ENCODE measurements at regions not wholly inside any gene's neighbourhood (a gene's known extent, or its start where the extent isn't known, plus 50 kb on each side); places are given as distances from the start of the nearest gene placed in this dataset.
"Not testable (repeated sequence)": the region's sequence is repeated elsewhere in the genome, so short reads cannot be mapped to it uniquely, and the experiment has no call there.

- no peak for DNase-seq (ENCODE audit: low read depth in 2 of 3, low spot score in 2 of 3)
Measured at GRCh38 chr10:6986927-6987326, 406.9 kb upstream of the PRKCQ start.

GRCh38 chr10:6985644-6986043 is 405.6 kb upstream of the PRKCQ start:
- no peak for DNase-seq (ENCODE audit: low read depth in 2 of 3, low spot score in 2 of 3)

DNA sequence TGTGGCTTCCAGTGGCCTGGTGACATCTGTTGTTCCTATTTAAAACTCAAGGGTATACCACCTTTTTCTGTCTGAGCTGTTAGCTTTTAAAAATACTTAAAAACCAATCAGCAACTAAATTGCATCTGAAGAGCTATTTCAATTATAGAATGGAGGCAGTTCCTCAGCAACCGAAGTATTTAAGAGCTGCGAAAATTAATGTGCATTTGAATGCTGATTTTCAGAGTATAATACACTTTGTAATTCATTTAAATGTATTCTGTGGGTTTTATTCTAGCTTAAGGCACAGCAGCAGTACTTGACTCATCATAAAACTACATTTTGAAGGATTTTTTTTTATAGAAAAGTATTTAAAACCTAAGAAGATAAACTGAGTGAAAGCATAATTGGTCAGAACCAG is 404.9 kb upstream of the PRKCQ start:
- DNase-seq (ENCODE audit: low read depth in 2 of 3, low spot score in 2 of 3): no peak

DNA sequence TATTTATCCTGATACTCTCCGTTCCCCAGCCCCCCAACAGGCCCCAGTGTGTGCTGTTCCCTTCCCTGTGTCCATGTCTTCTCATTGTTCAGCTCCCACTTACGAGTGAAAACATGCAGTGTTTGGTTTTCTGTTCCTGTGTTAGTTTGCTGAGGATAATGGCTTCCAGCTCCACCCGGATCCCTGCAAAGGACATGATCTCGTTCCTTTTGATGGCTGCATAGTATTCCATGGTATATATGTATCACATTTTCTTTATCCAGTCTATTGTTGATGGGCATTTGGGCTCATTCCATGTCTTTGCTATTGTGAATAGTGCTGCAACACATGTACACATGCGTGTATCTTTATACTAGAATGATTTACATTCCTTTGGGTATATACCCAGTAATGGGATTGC is 403.9 kb upstream of the PRKCQ start:
- DNase-seq (ENCODE audit: low read depth in 2 of 3, low spot score in 2 of 3): not testable (repeated sequence)

DNA sequence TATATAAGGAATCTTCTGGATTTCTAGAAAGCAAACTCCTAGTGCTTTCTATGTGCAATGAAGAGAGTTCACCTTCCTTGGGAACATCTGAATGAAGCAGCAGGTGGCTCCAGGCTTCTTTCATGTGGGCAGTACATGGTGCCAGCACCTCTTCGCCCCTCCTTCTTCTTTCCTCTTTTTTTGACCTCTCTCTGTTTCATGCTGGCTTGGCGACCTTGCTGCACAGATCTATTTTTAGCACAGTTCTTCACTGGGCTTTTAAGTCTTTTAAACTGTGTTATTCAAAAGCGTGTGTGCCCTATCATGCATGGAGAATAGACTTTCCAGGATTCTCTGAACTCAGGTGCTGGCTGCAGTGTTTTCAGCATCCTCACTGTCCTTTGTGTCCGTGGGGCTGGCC is 400.3 kb upstream of the PRKCQ start:
- no peak for DNase-seq (ENCODE audit: low read depth in 2 of 3, low spot score in 2 of 3)

- no peak for DNase-seq (ENCODE audit: low read depth in 2 of 3, low spot score in 2 of 3)
Measured at GRCh38 chr10:6979371-6979770, 399.3 kb upstream of the PRKCQ start.

DNA sequence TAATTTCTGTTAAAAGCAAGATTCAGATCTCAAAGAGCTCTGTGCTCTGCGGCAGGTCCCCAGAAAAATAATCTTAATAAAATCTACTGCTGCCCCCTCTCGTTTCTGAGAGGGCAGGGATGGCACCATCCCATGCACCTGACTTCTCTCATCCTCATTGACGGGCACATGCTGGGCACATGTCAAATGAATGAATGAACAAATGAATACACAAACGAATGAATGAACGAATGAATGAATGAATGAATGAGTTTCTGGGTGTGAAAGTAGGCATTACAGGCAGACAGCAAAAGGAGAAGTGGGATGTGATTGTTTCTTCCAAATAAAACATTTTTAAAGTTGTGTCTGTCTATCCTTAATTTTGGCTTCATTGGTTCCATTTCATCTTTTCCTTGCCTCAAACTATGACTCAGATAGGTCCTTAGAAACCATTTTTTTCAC is 398.1 kb upstream of the PRKCQ start:
- DNase-seq (ENCODE audit: low read depth in 2 of 3, low spot score in 2 of 3): no peak

- DNase-seq (ENCODE audit: low read depth in 2 of 3, low spot score in 2 of 3): no peak
Measured at GRCh38 chr10:6977398-6978186, 397.5 kb upstream of the PRKCQ start.

GRCh38 chr10:6973899-6974298 is 393.8 kb upstream of the PRKCQ start:
- peak in 2 of 3 donors; percentile 7 to 74 for DNase-seq (ENCODE audit: low read depth in 2 of 3, low spot score in 2 of 3)

DNA sequence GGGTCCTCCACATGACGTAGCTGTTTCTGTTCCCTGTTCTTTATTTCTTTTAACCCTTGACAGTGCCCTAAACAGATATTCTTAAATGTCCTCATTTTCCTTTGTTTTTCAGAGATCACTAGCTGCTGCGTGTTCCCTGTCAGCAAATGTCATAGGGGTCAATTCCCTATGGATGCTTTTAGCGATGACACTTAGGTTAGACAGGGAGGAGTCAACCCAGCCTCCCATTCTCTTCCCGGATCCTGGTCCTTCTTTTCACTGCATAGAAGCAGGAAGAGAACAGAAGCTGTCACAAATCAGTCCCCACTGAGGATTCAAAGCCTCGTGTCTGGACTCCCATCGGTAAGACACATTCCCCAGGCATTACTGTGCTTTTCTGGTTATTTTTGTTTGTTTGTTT is 392.1 kb upstream of the PRKCQ start:
- DNase-seq (ENCODE audit: low read depth in 2 of 3, low spot score in 2 of 3): no peak

- DNase-seq (ENCODE audit: low read depth in 2 of 3, low spot score in 2 of 3): no peak
Measured at GRCh38 chr10:6969659-6970058, 389.6 kb upstream of the PRKCQ start.

- no peak for DNase-seq (ENCODE audit: low read depth in 2 of 3, low spot score in 2 of 3)
Measured at GRCh38 chr10:6964543-6964942, 384.5 kb upstream of the PRKCQ start.

- no peak for DNase-seq (ENCODE audit: low read depth in 2 of 3, low spot score in 2 of 3)
Measured at GRCh38 chr10:6962576-6962975, 382.5 kb upstream of the PRKCQ start.

- DNase-seq (ENCODE audit: low read depth in 2 of 3, low spot score in 2 of 3): peak in 1 of 3 donors; percentile 21
Measured at GRCh38 chr10:6958711-6959110, 378.6 kb upstream of the PRKCQ start.

DNA sequence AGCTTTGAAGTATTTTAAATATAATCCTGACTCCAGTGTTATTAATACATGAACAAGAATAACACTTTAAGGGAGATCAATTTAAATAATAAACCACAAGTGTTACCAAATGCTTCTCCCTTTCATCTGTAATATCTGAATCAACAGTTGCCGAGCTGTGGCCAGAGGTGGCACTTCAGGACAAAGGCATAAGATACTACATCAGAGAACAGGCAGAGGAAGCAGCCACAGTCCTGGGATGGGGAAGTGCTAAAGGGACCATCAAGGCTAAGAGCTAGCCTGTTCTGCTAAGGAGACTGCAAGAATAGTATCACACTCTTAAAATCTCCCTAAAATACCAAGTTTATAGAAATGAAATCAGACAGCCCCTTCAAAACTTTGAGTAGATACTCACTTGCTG is 378.2 kb upstream of the PRKCQ start:
- peak in 2 of 3 donors; percentile 27 to 66 for DNase-seq (ENCODE audit: low read depth in 2 of 3, low spot score in 2 of 3)

GRCh38 chr10:6957851-6958250 is 377.8 kb upstream of the PRKCQ start:
- no peak for DNase-seq (ENCODE audit: low read depth in 2 of 3, low spot score in 2 of 3)

DNA sequence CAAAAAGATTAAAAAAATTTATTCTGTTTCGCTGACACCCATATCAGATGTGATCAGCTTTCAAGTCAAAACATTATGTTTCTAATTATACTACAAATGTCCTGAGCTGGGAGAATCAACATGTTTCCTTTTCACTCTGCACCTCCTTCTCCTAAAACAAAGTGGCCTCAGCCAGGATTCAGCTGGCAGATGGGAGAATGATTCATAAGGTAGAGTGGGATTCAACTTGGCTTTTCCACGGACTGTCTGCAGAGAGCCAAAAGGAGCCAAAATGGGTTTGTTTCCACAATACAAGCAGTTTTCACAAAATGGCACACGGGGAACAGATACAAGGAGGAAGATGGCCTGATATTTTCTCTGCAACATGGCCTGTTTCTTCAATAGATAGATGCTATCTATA is 376.5 kb upstream of the PRKCQ start:
- DNase-seq (ENCODE audit: low read depth in 2 of 3, low spot score in 2 of 3): no peak

DNA sequence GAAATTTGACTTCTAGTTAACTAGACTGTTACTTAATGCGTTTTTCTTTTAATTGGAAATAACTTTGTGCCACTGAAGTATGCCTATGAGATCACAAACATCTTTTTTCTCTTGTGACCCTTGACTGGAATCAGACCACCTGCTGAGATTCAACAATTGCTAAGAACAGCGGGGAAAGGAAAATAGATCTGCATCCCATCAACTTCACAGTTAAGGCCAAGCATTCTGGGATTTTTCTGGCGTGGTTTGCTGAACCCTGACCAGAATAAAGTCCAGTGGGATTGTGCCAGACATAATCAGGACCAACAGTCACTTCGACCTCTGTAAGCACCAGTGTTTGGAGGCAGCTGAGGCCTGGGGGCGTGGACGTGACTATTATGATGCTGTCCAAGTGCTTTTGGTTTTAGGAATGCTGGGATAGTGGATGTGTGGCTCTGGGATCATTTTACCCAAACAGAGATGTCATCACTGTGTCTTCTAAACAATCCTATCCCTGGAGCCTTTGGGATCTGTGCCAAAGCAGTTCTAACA is 373.3 kb upstream of the PRKCQ start:
- DNase-seq (ENCODE audit: low read depth in 2 of 3, low spot score in 2 of 3): no peak

- no peak for DNase-seq (ENCODE audit: low read depth in 2 of 3, low spot score in 2 of 3)
Measured at GRCh38 chr10:6951732-6952131, 371.7 kb upstream of the PRKCQ start.

GRCh38 chr10:6950133-6950532 is 370.1 kb upstream of the PRKCQ start:
- DNase-seq (ENCODE audit: low read depth in 2 of 3, low spot score in 2 of 3): no peak

GRCh38 chr10:6944436-6944835 is 364.4 kb upstream of the PRKCQ start:
- no peak for DNase-seq (ENCODE audit: low read depth in 2 of 3, low spot score in 2 of 3)

DNA sequence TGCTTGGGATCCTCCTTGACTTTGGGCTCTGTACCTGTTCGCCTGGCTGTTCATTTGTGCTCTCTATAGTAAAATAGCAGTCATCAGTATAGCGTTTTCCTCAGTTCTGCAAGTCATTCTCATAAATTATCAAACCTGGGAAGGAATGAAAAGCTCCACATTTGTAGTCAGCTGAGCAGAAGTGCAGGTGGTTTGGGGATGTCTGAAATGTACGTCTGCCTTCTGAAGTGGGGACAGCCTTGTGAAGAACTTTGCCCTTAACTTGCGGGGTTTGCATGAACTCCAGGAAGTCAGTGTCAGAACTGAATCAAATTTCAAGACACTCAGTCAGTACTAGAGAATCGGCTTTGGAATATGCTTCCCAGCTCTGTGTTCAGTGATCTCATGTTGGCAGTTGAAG is 358.3 kb upstream of the PRKCQ start:
- DNase-seq (ENCODE audit: low read depth in 2 of 3, low spot score in 2 of 3): peak in 1 of 3 donors; percentile 28

- no peak for DNase-seq (ENCODE audit: low read depth in 2 of 3, low spot score in 2 of 3)
Measured at GRCh38 chr10:6936931-6937330, 356.9 kb upstream of the PRKCQ start.

Data from hematopoietic multipotent progenitor cell (in vitro differentiated cells).